GM18858 (cell line): ENCODE measurements at regions not wholly inside any gene's neighbourhood (a gene's known extent, or its start where the extent isn't known, plus 50 kb on each side); places are given as distances from the start of the nearest gene placed in this dataset.
"Not testable (repeated sequence)": the region's sequence is repeated elsewhere in the genome, so short reads cannot be mapped to it uniquely, and the experiment has no call there.

ENCODE experiments used
- ATAC-seq: cut with Tn5 transposase; IDR thresholded peaks from one replicate; pipeline ENCODE4 v1.9.1; 2021; ENCODE audit not compliant: unreplicated experiment

GRCh38 chr16:22624800-22625533, 114.3 kb downstream of the NPIPB5 start:
- no peak for ATAC-seq

- no peak for ATAC-seq
Observed at GRCh38 chr16:22625967-22626366, 115.3 kb downstream of the NPIPB5 start.

GRCh38 chr16:22627043-22627442, 116.4 kb downstream of the NPIPB5 start:
- ATAC-seq, result no peak

- ATAC-seq, result no peak
Observed at GRCh38 chr16:22628994-22629393, 118.3 kb downstream of the NPIPB5 start.

GRCh38 chr16:22630242-22630641, 119.6 kb downstream of the NPIPB5 start:
- ATAC-seq, result no peak

GRCh38 chr16:22631264-22631663, 120.6 kb downstream of the NPIPB5 start:
- ATAC-seq, result no peak

- ATAC-seq, result no peak
Observed at GRCh38 chr16:22632606-22633005, 121.9 kb downstream of the NPIPB5 start.

GRCh38 chr16:22633280-22633679, 122.6 kb downstream of the NPIPB5 start:
- no peak for ATAC-seq

GRCh38 chr16:22633799-22634198, 123.1 kb downstream of the NPIPB5 start:
- ATAC-seq, result no peak

GRCh38 chr16:22634954-22635353, 124.3 kb downstream of the NPIPB5 start:
- no peak for ATAC-seq

- no peak for ATAC-seq
Observed at GRCh38 chr16:22635357-22635761, 124.7 kb downstream of the NPIPB5 start.

- ATAC-seq, result no peak
Observed at GRCh38 chr16:22635801-22636200, 125.1 kb downstream of the NPIPB5 start.

- ATAC-seq, result no peak
Observed at GRCh38 chr16:22638393-22639206, 127.9 kb downstream of the NPIPB5 start.

GRCh38 chr16:22641131-22641628, 130.5 kb downstream of the NPIPB5 start:
- no peak for ATAC-seq

GRCh38 chr16:22642416-22643088, 131.9 kb downstream of the NPIPB5 start:
- no peak for ATAC-seq

- not testable (repeated sequence) for ATAC-seq
Observed at GRCh38 chr16:22643203-22643602, 132.5 kb downstream of the NPIPB5 start.

- ATAC-seq, result no peak
Observed at GRCh38 chr16:22643886-22644285, 133.2 kb downstream of the NPIPB5 start.

GRCh38 chr16:22645868-22646267, 135.2 kb downstream of the NPIPB5 start:
- no peak for ATAC-seq

GRCh38 chr16:22646948-22647556, 136.4 kb downstream of the NPIPB5 start:
- ATAC-seq, result no peak

GRCh38 chr16:22648141-22648540, 137.4 kb downstream of the NPIPB5 start:
- ATAC-seq, result no peak

GRCh38 chr16:22648941-22649340, 138.2 kb downstream of the NPIPB5 start:
- no peak for ATAC-seq
